A549 (cell line): ENCODE measurements at regions not wholly inside any gene's neighbourhood (a gene's known extent, or its start where the extent isn't known, plus 50 kb on each side); places are given as distances from the start of the nearest gene placed in this dataset.

Experiments
- ATAC-seq, 2 experiments: fragments of 200-7000 bp in 1 of 2; fragments of >200 bp in 1 of 2; cut with Nextera tagmentation in 1 of 2; cut with Tn5 transposase in 1 of 2; 3 replicates each; pipeline versions ENCODE4 v1.8.0 to v1.9.1; 2018 to 2020; ENCODE audit warnings: mild to moderate bottlenecking in 1 of 2, moderate library complexity in 1 of 2
- CTCF ChIA-PET: fragments of 300-600 bp; sonication (Branson Sonifier 250); formaldehyde crosslinking; extraction: SDS; loops from one replicate; lab custom pipeline; 2021; ENCODE audit warnings: antibody characterized with exemption, inconsistent platforms; lab: Yijun Ruan, JAX
- POLR2A ChIA-PET: fragments of 350-600 bp; formaldehyde crosslinking; extraction: SDS; loops from one replicate; lab custom pipeline; 2021; ENCODE audit warnings: antibody characterized with exemption, inconsistent platforms; lab: Yijun Ruan, JAX
- DNase-seq, 2 experiments: peaks; one replicate each; pipeline versions ENCODE4 v3.0.0 to v3.0.0-alpha.2; 2011 to 2016; ENCODE audit warnings: low read depth in 1 of 2, low spot score in 1 of 2
- FAIRE-seq: peaks from 2 replicates; lab custom pipeline; 2011; peaks lifted over from hg19 to GRCh38; lab: Jason Lieb, UNC
- H3K27ac ChIP-seq, 2 experiments: fragments of >200 bp; sonication (Bioruptor Twin); formaldehyde crosslinking; 3 replicates each; pipeline ENCODE4 v1.5.1; 2016 to 2017
- H3K4me1 ChIP-seq: fragments of >200 bp; sonication (Bioruptor Twin); formaldehyde crosslinking; 3 replicates; pipeline ENCODE4 v1.6.1; 2016
- H3K4me2 ChIP-seq: fragments of >200 bp; sonication (Bioruptor Twin); formaldehyde crosslinking; 3 replicates; pipeline ENCODE4 v1.6.1; 2016
- H3K4me3 ChIP-seq: fragments of >200 bp; sonication (Bioruptor Twin); formaldehyde crosslinking; 3 replicates; pipeline ENCODE4 v1.5.1; 2016
- H3K9me3 ChIP-seq: fragments of >200 bp; sonication (Bioruptor Twin); formaldehyde crosslinking; 3 replicates; pipeline ENCODE4 v1.6.1; 2016
- CBX2 ChIP-seq: fragments of 200-600 bp; sonication (generic); IDR thresholded peaks from 2 replicates; pipeline ENCODE4 v1.6.1; 2016; ENCODE audit warnings: low read depth, mild to moderate bottlenecking, borderline replicate concordance
- CBX8 ChIP-seq: fragments of 200-600 bp; sonication (generic); IDR thresholded peaks from 2 replicates; pipeline ENCODE4 v1.6.1; 2016
- CHD2 ChIP-seq: fragments of 150-350 bp; IDR thresholded peaks from 2 replicates; pipeline ENCODE4 v1.6.1; 2014; ENCODE audit warnings: low read length; ENCODE audit not compliant: partially characterized antibody
- EHF ChIP-seq: fragments of 250-450 bp; sonication (Bioruptor Pico); IDR thresholded peaks from 2 replicates; pipeline ENCODE4 v1.5.0; 2020; ENCODE audit warnings: mild to moderate bottlenecking
- EHMT2 ChIP-seq: fragments of 200-600 bp; sonication (generic); IDR thresholded peaks from 2 replicates; pipeline ENCODE4 v1.6.1; 2016; ENCODE audit warnings: antibody characterized with exemption, low read depth, mild to moderate bottlenecking, moderate library complexity
- EP300 ChIP-seq, 2 experiments: fragments of >200 bp; sonication (Bioruptor Twin); formaldehyde crosslinking; IDR thresholded peaks; 2 replicates in 1 of 2; 3 replicates in 1 of 2; pipeline ENCODE4 v1.6.1; 2016 to 2017
- GATA3 ChIP-seq: IDR thresholded peaks from 2 replicates; pipeline ENCODE4 v1.6.1; 2012; ENCODE audit warnings: borderline replicate concordance
- HDAC2 ChIP-seq: fragments of 200-600 bp; sonication (generic); IDR thresholded peaks from 2 replicates; pipeline ENCODE4 v1.6.1; 2016
- HMGXB4 ChIP-seq: fragments of 250-450 bp; sonication (Bioruptor Pico); IDR thresholded peaks from 2 replicates; pipeline ENCODE4 v1.5.0; 2021; ENCODE audit warnings: mild to moderate bottlenecking, moderate library complexity, borderline replicate concordance
- HOXB13 ChIP-seq: fragments of 250-450 bp; sonication (Bioruptor Pico); IDR thresholded peaks from 2 replicates; pipeline ENCODE4 v1.5.0; 2020; ENCODE audit warnings: low read depth, mild to moderate bottlenecking, moderate library complexity
- HOXB5 ChIP-seq: fragments of 250-450 bp; sonication (Bioruptor Pico); IDR thresholded peaks from 2 replicates; pipeline ENCODE4 v1.5.0; 2020; ENCODE audit warnings: mild to moderate bottlenecking, moderate library complexity
- JUNB ChIP-seq: fragments of >200 bp; sonication (Bioruptor Twin); formaldehyde crosslinking; IDR thresholded peaks from 2 replicates; pipeline ENCODE4 v1.6.1; 2016
- MAX ChIP-seq: IDR thresholded peaks from 2 replicates; pipeline ENCODE4 v1.6.1; 2012
- MYC ChIP-seq: IDR thresholded peaks from 2 replicates; pipeline ENCODE4 v1.6.1; 2012; ENCODE audit warnings: mild to moderate bottlenecking, inconsistent platforms, low read length, improper control_type of control experiment, borderline replicate concordance
- NR3C1 ChIP-seq: fragments of >200 bp; sonication (Bioruptor Twin); formaldehyde crosslinking; IDR thresholded peaks from 3 replicates; pipeline ENCODE4 v1.6.1; 2017
- PHF8 ChIP-seq: fragments of 200-600 bp; sonication (generic); IDR thresholded peaks from 2 replicates; pipeline ENCODE4 v1.6.1; 2016; ENCODE audit warnings: low read depth, mild to moderate bottlenecking, antibody characterized with exemption, moderate library complexity, borderline replicate concordance
- RCOR1 ChIP-seq: fragments of 150-350 bp; IDR thresholded peaks from 2 replicates; pipeline ENCODE4 v1.6.1; 2014; ENCODE audit warnings: antibody characterized with exemption, low read length, low read depth
- SMC3 ChIP-seq: fragments of >200 bp; sonication (Bioruptor Twin); formaldehyde crosslinking; IDR thresholded peaks from 3 replicates; pipeline ENCODE4 v1.6.1; 2018; ENCODE audit warnings: inconsistent platforms
- TFCP2L1 ChIP-seq: fragments of 250-450 bp; sonication (Bioruptor Pico); IDR thresholded peaks from 2 replicates; pipeline ENCODE4 v1.5.0; 2021; ENCODE audit warnings: mild to moderate bottlenecking
- ZC3H11A ChIP-seq: fragments of 450-650 bp; IDR thresholded peaks from 2 replicates; pipeline ENCODE4 v1.6.1; 2014; ENCODE audit warnings: antibody characterized with exemption, mild to moderate bottlenecking
- ZSCAN20 ChIP-seq: fragments of 250-450 bp; sonication (Bioruptor Pico); IDR thresholded peaks from 2 replicates; pipeline ENCODE4 v1.8.0; 2022; ENCODE audit warnings: mild to moderate bottlenecking, moderate library complexity
- WGBS: methylation state at CpG from one replicate; pipeline ENCODE4 v1.1.6; 2017; ENCODE audit errors: missing lambda C conversion rate; 5-methylcytosine and 5-hydroxymethylcytosine counted together
- TF ChIP-seq, protein P1 (sequence below): IDR thresholded peaks from 2 replicates; pipeline ENCODE4 v1.6.1; 2012
- TF ChIP-seq, protein P2 (sequence below): fragments of 200-600 bp; sonication (generic); IDR thresholded peaks from 2 replicates; pipeline ENCODE4 v1.6.1; 2016; ENCODE audit warnings: antibody characterized with exemption, mild to moderate bottlenecking, moderate library complexity
- TF ChIP-seq, protein P3 (sequence below): fragments of >200 bp; sonication (Bioruptor Twin); formaldehyde crosslinking; IDR thresholded peaks from 2 replicates; pipeline ENCODE4 v1.6.1; 2016

GRCh38 chr12:43052441-43052840, 462.9 kb upstream of the PRICKLE1 start:
- WGBS = 25% methylated on average over 6 of the region's 6 CpGs
- CTCF ChIA-PET = no interaction called here

DNA sequence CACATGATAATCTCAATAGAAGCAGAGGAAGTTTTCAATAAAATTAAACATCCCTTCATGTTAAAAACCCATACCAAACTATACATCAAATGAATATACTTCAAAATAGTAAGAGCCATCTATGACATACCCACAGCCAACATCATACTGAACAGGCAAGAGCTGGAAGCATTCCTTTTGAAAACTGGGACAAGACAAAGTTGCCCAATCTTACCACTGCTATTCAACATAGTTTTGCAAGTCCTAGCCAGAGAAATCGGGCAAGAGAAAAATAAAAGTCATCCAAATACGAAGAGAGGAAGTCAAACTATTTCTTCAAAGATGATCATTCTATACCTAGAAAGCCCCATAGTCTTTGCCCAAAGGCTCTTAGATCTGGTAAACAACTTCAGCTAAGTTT, 454.7 kb upstream of the PRICKLE1 start:
- TF ChIP-seq SMC3 = no peak
- no peak for TF ChIP-seq CBX8
- TF ChIP-seq MAX = no peak
- TF ChIP-seq JUNB = no peak
- no peak for TF ChIP-seq EP300 (IDR thresholded peaks at IDR 0.05)
- TF ChIP-seq ZC3H11A = no peak
- TF ChIP-seq TFCP2L1 (CRISPR knock-in tag) = no peak
- TF ChIP-seq CHD2 = no peak
- TF ChIP-seq EHMT2 = no peak
- TF ChIP-seq HOXB5 = no peak
- TF ChIP-seq HMGXB4 (CRISPR knock-in tag) = no peak
- TF ChIP-seq EHF = no peak
- TF ChIP-seq NR3C1 = no peak
- TF ChIP-seq GATA3 = no peak
- TF ChIP-seq HOXB13 (CRISPR knock-in tag) = no peak
- H3K4me2 ChIP-seq = no peak overlapping the region
- CTCF ChIA-PET = interaction anchor here (0.9 kb wide), 1 partner anchor 51 kb away, joined by 3 read pairs; no protein-coding TSS in a partner anchor
- H3K4me1 ChIP-seq = no peaks in the 10 kb centered on the region
- DNase-seq (no peak), ATAC-seq (no peak), FAIRE-seq (no peak)
- POLR2A ChIA-PET = no interaction called here
- H3K4me3 ChIP-seq = no peak overlapping the region
- H3K9me3 ChIP-seq = no peaks in the 10 kb centered on the region
- H3K27ac ChIP-seq = no peak overlapping the region
- WGBS = 27% methylated on average over 2 of the region's 2 CpGs

More at GRCh38 chr12:43052441-43052840, 462.9 kb upstream of the PRICKLE1 start:
- no peak for ATAC-seq
- H3K4me3 ChIP-seq = no peak overlapping the region
- no peak overlapping the region for H3K4me2 ChIP-seq
- FAIRE-seq = no peak
- DNase-seq = no peak
- POLR2A ChIA-PET = no interaction called here
- no peaks in the 10 kb centered on the region for H3K4me1 ChIP-seq
- TF ChIP-seq MYC = no peak
- TF ChIP-seq MAX = no peak
- TF ChIP-seq, protein P1, sequence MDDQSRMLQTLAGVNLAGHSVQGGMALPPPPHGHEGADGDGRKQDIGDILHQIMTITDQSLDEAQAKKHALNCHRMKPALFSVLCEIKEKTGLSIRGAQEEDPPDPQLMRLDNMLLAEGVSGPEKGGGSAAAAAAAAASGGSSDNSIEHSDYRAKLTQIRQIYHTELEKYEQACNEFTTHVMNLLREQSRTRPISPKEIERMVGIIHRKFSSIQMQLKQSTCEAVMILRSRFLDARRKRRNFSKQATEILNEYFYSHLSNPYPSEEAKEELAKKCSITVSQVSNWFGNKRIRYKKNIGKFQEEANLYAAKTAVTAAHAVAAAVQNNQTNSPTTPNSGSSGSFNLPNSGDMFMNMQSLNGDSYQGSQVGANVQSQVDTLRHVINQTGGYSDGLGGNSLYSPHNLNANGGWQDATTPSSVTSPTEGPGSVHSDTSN = no peak
- TF ChIP-seq ZSCAN20 (CRISPR knock-in tag) = no peak
- TF ChIP-seq PHF8 = no peak
- TF ChIP-seq CBX8 = no peak
- TF ChIP-seq, protein P2, sequence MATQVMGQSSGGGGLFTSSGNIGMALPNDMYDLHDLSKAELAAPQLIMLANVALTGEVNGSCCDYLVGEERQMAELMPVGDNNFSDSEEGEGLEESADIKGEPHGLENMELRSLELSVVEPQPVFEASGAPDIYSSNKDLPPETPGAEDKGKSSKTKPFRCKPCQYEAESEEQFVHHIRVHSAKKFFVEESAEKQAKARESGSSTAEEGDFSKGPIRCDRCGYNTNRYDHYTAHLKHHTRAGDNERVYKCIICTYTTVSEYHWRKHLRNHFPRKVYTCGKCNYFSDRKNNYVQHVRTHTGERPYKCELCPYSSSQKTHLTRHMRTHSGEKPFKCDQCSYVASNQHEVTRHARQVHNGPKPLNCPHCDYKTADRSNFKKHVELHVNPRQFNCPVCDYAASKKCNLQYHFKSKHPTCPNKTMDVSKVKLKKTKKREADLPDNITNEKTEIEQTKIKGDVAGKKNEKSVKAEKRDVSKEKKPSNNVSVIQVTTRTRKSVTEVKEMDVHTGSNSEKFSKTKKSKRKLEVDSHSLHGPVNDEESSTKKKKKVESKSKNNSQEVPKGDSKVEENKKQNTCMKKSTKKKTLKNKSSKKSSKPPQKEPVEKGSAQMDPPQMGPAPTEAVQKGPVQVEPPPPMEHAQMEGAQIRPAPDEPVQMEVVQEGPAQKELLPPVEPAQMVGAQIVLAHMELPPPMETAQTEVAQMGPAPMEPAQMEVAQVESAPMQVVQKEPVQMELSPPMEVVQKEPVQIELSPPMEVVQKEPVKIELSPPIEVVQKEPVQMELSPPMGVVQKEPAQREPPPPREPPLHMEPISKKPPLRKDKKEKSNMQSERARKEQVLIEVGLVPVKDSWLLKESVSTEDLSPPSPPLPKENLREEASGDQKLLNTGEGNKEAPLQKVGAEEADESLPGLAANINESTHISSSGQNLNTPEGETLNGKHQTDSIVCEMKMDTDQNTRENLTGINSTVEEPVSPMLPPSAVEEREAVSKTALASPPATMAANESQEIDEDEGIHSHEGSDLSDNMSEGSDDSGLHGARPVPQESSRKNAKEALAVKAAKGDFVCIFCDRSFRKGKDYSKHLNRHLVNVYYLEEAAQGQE = no peak
- TF ChIP-seq RCOR1 = no peak
- no peak for TF ChIP-seq HOXB13 (CRISPR knock-in tag)
- no peak for TF ChIP-seq EHMT2
- TF ChIP-seq HDAC2 = no peak
- TF ChIP-seq CBX2 = no peak
- TF ChIP-seq, protein P3, sequence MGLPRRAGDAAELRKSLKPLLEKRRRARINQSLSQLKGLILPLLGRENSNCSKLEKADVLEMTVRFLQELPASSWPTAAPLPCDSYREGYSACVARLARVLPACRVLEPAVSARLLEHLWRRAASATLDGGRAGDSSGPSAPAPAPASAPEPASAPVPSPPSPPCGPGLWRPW = no peak
- no peak for TF ChIP-seq HOXB5
- no peaks in the 10 kb centered on the region for H3K9me3 ChIP-seq
- no peak overlapping the region for H3K27ac ChIP-seq
